ENCODE measurements at regions not wholly inside any gene's neighbourhood (a gene's known extent, or its start where the extent isn't known, plus 50 kb on each side); places are given as distances from the start of the nearest gene placed in this dataset.

DNA sequence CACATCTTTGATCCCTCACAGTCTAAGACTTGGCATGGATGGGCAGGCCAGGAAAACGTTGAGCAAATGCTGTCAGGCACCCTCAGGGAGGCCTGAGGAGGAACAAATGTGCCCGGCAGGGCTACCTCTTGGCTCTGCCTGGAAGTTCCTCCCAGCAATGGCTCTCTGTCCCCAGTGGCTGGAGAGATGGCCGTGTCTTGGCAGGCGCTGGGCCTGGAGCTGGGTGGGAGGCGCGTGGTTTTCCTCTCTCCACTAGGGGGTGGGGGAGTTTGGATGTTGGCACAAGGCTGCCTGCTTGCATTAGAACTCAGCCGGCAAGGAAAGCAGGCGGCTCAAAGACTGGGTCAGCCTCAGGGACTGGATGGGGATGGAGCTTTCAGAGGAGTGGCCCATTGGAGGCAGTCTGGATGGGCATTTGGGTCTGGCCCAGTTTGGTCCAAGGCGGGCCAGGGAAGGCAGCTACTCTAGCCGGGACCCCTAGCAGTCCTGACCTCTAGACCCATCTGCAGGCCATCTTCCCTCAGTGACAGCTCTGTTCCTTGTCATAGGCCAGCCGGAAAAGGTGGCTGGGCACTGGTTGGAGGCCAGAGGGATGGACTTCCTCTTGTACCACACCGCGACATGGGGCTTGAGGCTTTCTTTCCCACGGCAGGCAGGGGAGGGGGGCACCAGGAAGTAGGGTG, 68.2 kb upstream of the STC2 start:
- Histone ChIP-seq H3K9me2 (replicated peaks; ENCODE audit: insufficient read depth) (no peaks in the 10 kb centered on the region), H4K20me1 (ENCODE audit: insufficient read depth, poor library complexity, severe bottlenecking) (no peaks in the 10 kb centered on the region), H3K36me3 (replicated peaks; ENCODE audit: insufficient read depth, low read depth) (no peaks in the 10 kb centered on the region), H3K27ac (no peak overlapping the region), H3K4me2 (no peak overlapping the region), H3K4me1 (ENCODE audit: insufficient read depth) (no peaks in the 10 kb centered on the region), H3K4me3 (no peak overlapping the region), H3K79me2 (no peaks in the 10 kb centered on the region), H3K9me3 (ENCODE audit: low read depth) (no peaks in the 10 kb centered on the region), H3K27me3 (no peaks in the 10 kb centered on the region), H2AFZ (no peak overlapping the region)
- WGBS (ENCODE audit: low lambda C conversion rate, missing lambda C conversion rate) = 85% methylated on average over 14 of the region's 14 CpGs
- no peak for DNase-seq (ENCODE audit: low spot score)
- TF ChIP-seq EZH2 (IDR thresholded peaks at IDR 0.05; ENCODE audit: borderline replicate concordance) = no peak
- no peak for TF ChIP-seq CTCF (IDR thresholded peaks at IDR 0.05; ENCODE audit: poor library complexity)
- no peak for TF ChIP-seq EZH2phosphoT487 (IDR thresholded peaks at IDR 0.05; ENCODE audit: low read depth, severe bottlenecking, unreplicated experiment)

- TF ChIP-seq EZH2 (IDR thresholded peaks at IDR 0.05; ENCODE audit: borderline replicate concordance) (no peak), CTCF (IDR thresholded peaks at IDR 0.05; ENCODE audit: poor library complexity) (no peak), EZH2phosphoT487 (IDR thresholded peaks at IDR 0.05; ENCODE audit: low read depth, severe bottlenecking, unreplicated experiment) (no peak)
- Histone ChIP-seq H2AFZ (no peak overlapping the region), H3K79me2 (no peaks in the 10 kb centered on the region), H3K4me1 (ENCODE audit: insufficient read depth) (no peaks in the 10 kb centered on the region), H3K4me3 (no peak overlapping the region), H3K4me2 (no peak overlapping the region), H3K9me2 (replicated peaks; ENCODE audit: insufficient read depth) (no peaks in the 10 kb centered on the region), H3K36me3 (replicated peaks; ENCODE audit: insufficient read depth, low read depth) (no peaks in the 10 kb centered on the region), H3K27me3 (no peaks in the 10 kb centered on the region), H3K9me3 (ENCODE audit: low read depth) (no peaks in the 10 kb centered on the region), H3K27ac (no peak overlapping the region), H4K20me1 (ENCODE audit: insufficient read depth, poor library complexity, severe bottlenecking) (no peaks in the 10 kb centered on the region)
- WGBS (ENCODE audit: low lambda C conversion rate, missing lambda C conversion rate) = 79% methylated on average over 7 of the region's 7 CpGs
- no peak for DNase-seq (ENCODE audit: low spot score)
These were observed 67.7 kb upstream of the STC2 start for GRCh38 chr5:173395933-173396308.

GRCh38 chr5:173395257-173395932, 67.2 kb upstream of the STC2 start:
- 69% methylated on average over 6 of the region's 6 CpGs for WGBS (ENCODE audit: low lambda C conversion rate, missing lambda C conversion rate)
- Histone ChIP-seq H3K4me1 (ENCODE audit: insufficient read depth) (no peaks in the 10 kb centered on the region), H3K9me3 (ENCODE audit: low read depth) (no peaks in the 10 kb centered on the region), H3K27me3 (no peaks in the 10 kb centered on the region), H3K4me3 (no peak overlapping the region), H4K20me1 (ENCODE audit: insufficient read depth, poor library complexity, severe bottlenecking) (no peaks in the 10 kb centered on the region), H2AFZ (no peak overlapping the region), H3K9me2 (replicated peaks; ENCODE audit: insufficient read depth) (no peaks in the 10 kb centered on the region), H3K4me2 (no peak overlapping the region), H3K36me3 (replicated peaks; ENCODE audit: insufficient read depth, low read depth) (no peaks in the 10 kb centered on the region), H3K79me2 (no peaks in the 10 kb centered on the region), H3K27ac (no peak overlapping the region)
- DNase-seq (ENCODE audit: low spot score) = no peak
- TF ChIP-seq EZH2phosphoT487 (IDR thresholded peaks at IDR 0.05; ENCODE audit: low read depth, severe bottlenecking, unreplicated experiment) (no peak), CTCF (IDR thresholded peaks at IDR 0.05; ENCODE audit: poor library complexity) (peak; percentile 12)

Data from hepatocyte (in vitro differentiated cells).